GM21390 (cell line): ENCODE measurements at regions not wholly inside any gene's neighbourhood (a gene's known extent, or its start where the extent isn't known, plus 50 kb on each side); places are given as distances from the start of the nearest gene placed in this dataset.
"Not testable (repeated sequence)": the region's sequence is repeated elsewhere in the genome, so short reads cannot be mapped to it uniquely, and the experiment has no call there.

Source experiments
- ATAC-seq: cut with Tn5 transposase; IDR thresholded peaks from one replicate; pipeline ENCODE4 v1.9.1; 2021; ENCODE audit not compliant: unreplicated experiment

GRCh38 chr1:220942278-220942677, 63.0 kb downstream of the HLX start:
- no peak for ATAC-seq

DNA sequence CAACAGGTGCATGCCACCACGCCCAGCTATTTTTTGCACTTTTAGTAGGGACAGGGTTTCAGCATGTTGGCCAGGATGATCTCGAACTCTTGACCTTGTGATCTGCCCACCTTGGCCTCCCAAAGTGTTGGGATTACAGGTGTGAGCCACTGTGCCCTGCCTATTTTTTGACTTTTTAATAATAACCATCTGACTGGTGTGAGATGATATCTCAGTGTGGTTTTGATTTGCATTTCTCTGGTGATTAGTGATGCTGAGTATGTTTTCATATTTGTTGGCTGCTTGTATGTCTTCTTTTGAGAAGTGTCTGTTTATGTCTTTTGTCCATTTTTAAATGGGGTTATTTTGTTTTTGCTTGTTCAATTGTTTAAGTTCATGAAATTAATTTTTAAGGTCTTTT, 63.7 kb downstream of the HLX start:
- not testable (repeated sequence) for ATAC-seq

DNA sequence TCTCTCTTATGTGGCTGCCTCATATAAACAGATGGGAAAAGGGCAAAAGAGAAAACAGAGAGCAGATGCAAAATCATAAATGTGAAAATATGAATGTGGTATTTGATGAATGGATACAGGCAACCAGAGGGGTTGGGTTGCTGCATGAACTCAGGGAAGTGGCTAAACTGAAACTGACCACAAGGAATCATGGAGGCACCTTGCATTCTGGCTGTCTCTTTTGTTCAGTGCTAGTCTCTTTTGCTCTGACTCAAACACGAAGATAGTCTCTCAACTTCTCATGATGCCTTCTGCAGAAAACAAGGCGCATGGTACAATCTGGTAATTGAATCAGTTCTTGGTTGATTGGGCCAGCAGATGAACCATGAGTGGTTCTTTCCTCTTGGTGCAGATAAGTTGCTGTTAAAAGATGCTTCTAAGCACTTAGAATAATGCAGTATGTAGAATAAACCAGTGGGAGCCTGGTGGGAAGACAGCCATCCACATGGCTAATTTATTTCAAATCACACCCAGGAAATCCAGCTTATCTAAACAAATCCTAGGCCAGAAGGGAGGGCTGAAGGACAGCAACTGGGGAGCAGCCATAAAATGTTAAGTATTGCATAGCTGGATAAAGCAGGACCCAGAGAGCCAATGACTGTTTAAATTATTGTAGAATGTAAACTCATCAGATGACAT, 64.2 kb downstream of the HLX start:
- no peak for ATAC-seq

DNA sequence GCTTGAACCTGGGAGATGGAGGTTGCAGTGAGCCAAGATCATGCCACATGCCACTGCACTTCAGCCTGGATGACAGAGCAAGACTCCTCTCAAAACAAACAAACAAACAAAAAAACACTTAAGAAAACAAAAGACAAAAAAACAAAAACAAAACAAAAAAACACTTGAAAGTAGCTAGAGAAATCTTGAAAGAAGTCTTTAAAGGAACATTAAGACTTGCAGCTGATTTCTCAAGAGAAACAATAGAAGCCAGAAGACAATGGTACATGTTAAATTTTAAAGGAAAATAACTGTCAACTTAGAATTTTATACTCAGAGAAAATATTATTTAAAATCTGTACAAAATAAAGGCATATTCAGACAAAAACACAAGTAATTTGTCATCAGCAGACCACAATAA, 71.3 kb downstream of the HLX start:
- no peak for ATAC-seq

DNA sequence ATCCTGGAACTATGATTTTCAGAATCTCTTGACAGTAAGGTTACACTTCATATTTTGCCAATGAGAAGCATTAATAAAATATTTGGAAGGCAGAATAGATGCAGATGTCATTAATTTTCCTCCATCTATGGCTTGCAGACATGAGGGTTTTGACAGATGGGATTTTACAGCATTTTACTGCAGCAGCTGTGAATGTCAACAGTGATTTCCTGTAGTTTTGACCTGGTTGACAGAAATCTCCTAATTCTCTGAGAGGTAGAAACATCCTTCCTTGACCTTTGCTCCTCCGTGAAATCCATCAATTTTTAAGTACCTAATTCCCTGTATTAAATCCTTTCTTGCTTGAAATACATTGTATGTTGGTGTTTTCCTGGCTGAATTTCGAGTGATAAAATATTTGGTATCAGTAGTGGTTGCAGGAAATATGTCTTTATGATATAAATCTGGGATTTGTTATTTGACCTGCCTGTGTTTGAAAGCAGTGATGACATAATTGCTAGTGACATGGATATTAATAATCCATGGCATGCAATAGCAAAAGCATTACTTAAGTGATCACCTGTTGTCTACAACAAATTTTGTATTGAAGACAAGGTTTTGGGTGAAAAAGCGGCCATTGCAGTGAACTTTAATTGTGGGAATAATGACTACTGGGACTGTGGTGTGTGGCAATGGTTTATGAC, 73.9 kb downstream of the HLX start:
- no peak for ATAC-seq

GRCh38 chr1:220954321-220955075, 75.3 kb downstream of the HLX start:
- no peak for ATAC-seq

DNA sequence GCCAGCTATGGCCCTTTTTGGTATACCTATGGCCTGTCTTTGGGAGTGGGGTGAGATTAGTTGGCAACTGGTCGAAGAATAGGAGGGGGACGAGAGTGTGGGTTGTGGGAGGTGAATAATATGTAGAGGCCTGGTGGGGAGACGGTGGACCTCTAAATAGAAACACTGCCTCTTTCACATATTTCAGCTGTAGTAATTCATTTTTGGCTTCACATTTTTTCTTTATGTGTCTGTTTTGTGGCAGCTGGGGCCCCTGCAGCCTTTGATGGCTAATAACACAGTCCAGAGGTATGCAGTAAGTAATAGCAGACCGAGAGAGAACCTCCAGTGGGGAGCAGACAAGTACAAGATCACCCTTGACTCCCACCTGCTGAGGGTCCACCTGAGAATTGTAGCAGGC, 75.9 kb downstream of the HLX start:
- no peak for ATAC-seq

- ATAC-seq = no peak
These were observed 77.4 kb downstream of the HLX start for GRCh38 chr1:220956501-220957232.

GRCh38 chr1:220957233-220957605, 78.0 kb downstream of the HLX start:
- no peak for ATAC-seq

GRCh38 chr1:220958234-220958633, 79.0 kb downstream of the HLX start:
- ATAC-seq = no peak

DNA sequence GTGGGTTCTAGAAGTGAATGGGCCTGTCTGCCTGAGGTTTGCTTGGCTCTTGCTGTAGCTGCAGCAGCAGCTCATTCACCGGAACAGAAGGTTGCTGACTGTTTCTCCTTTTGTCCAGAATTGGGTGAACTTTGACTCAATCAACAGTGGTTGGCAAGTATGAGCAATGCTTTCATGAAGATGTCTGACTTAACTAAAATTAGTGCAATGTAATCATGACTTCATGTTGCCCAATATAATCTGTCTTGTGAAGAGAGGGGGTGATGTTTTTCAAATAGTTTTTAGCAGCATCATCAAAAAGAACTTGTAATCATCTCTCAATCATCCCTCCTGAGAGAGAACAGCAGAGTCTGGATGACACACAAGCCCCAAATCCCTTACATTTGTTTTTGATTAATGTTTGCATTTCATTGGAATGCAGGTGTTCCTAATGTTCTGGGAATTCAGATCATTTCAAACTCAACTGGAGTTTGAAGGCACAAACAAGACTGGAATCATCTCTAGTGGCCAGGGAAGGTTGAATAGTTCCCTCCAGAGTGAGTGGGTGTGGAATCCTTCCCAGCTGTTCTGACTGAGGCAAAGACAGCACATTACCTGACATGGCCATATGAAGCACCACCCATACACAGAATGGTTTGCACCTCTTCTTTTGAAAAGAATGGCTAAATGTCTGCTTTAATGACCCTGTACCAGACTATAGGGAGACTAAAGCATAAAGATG, 82.9 kb downstream of the HLX start:
- ATAC-seq = no peak

- no peak for ATAC-seq
These were observed 86.8 kb downstream of the HLX start for GRCh38 chr1:220966041-220966440.

DNA sequence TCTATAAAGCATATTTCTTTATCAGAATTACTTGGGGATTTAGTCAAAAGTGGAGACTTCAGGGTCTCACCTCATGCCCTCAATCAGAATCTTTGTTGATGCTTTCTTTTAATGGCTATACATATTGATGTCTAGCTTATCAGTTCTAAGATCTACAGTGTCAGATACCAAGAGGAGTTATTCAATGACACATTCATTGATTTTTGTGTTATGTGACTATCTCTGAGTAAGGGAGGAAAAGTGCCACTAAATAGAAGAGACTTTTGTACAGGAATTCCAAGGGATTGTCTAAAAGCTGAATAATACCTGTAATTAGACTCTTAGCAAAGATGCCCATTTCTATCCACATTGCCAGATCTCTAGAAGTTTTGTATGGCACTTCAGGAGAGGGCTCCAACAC, 87.2 kb downstream of the HLX start:
- no peak for ATAC-seq

DNA sequence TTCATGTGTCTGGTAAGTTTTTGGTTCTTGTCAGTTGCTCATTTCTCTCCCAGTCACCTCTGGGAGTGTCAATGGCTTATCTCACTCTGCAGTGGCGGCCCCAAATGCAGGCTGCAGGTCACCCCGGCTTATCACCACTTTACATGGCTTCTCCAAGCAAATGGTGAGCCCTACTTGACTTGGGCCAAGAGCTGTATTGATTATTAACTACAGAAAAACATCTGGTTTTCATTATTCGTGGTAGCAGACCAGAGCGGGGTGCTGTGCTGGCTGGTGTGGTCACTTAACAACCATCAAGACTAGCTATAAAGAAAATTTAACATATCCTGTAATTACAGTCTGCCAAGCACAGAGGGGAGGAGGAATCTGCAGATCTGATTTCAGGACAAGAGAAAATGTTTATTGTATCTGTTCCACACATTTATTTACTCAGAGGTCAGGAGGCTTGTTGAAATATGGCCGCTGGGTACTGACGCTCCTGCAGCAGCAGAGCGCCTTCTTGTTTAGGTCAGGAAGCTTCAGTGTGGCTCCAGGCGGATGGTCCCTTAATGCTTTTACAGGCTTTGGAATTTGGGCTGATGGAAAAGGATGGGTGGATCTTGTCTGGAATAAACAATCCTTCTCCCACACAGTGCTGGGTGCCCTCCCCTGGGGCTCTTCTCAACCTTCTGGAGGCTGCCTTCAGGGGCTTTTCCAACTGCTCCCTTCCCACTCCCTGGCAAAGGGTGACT, 87.8 kb downstream of the HLX start:
- no peak for ATAC-seq

GRCh38 chr1:220967911-220968310, 88.7 kb downstream of the HLX start:
- no peak for ATAC-seq

- ATAC-seq = not testable (repeated sequence)
These were observed 90.0 kb downstream of the HLX start for GRCh38 chr1:220969281-220969680.

DNA sequence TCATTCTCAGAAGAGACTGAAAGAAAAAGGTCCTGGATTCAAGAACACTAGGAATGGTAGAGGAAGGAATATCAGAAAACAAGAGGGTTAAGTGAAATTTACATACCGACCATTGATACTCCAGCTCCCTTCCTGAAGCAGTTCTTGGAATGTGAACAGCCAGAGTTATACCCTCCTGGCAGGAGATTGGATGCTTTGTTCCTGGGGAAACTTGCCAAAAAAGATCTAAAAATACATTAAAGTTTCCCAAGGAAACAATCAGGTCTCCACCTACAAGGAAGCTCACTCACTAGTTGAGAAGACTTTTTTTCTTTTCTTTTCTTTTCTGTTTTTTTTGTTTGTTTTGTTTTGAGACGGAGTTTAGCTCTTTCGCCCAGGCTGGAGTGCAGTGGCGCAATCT, 91.1 kb downstream of the HLX start:
- ATAC-seq = no peak

DNA sequence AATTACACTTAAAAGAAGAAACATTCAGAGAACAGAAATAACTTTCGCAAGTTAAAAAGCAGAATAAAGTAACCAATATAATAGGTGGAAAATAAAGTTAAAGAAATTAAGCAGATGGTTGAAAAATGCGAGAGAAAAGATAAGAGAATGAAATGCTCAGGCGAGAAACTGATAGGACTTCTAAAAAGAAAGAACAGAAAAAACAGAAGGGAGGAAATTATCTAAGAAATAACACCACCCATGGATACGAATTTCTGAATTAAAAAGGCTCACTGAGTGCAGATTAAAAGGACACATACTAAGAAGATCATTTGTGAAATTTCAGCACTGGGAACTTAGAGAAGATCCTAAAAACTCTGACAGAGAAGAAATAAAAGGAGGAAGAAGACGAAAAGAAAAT, 92.0 kb downstream of the HLX start:
- no peak for ATAC-seq

- ATAC-seq = no peak
These were observed 95.2 kb downstream of the HLX start for GRCh38 chr1:220974431-220974830.

- no peak for ATAC-seq
These were observed 97.1 kb downstream of the HLX start for GRCh38 chr1:220976390-220976789.
